ENCODE measurements at regions not wholly inside any gene's neighbourhood (a gene's known extent, or its start where the extent isn't known, plus 50 kb on each side); places are given as distances from the start of the nearest gene placed in this dataset.
"Not testable (repeated sequence)": the region's sequence is repeated elsewhere in the genome, so short reads cannot be mapped to it uniquely, and the experiment has no call there.

DNA sequence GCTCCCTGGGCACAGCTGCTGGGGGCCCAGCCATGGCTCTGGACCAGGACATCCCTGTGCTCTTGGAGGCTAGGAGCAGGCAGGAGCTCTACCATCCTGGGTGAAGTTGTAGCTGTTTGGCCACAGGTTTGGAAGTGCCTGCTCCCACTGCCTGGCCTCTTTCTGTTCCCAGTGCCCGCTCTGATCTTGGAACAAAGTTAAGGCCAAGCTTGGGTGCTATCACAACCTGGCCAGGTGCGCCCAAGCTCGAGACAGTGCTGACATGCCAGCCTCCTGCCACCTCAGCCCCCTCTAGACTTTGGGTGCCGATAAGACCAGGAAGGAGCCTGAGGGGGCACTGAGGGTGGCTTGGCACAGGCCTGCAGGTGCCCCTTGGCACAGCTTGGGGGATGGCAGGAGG, 686.1 kb upstream of the AADAT start:
- DNase-seq: no peak

DNA sequence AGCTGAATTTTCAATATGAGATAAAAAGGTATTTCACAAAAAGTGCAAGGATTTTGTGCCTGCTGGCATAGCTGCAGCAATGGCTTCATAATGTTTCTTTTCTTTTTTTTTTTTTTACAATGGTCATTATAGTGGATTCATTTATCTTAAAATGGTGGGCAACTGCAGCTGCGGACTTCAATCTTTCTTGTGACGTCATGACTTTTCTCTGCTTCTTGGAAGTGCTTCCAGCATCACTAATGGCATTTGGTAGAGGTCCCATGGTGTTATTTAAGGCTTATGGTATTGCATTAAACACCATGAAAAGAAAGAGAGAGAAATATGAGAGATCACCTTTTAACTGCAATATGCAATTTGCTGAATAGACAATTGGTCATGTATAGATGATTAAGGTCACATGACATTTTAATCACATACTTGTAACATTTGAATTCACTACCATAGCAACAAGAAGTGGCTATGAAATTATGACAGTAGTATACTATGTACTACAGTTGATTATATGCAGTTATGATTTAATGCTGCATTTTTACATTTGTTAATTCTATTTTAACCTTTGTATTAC, 684.0 kb upstream of the AADAT start:
- DNase-seq: no peak

DNA sequence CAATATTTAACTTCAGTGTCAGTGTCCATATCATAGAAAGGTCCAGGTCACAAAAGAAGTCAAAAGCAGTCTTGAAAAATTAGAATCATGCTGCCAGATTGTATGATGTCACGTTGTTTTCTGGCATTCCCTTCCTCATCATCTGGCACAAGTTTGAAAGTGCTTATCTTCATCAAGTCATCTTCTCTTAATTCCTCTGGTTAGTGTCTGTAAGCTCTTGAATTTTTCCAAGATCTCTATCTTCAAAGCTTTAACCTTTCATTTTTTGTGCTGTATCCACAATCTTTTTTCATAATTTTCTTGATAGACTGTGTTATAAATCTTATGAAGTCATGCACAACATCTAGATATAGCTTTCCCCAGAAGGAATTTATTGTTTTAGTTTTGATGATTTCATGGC, 682.7 kb upstream of the AADAT start:
- no peak for DNase-seq

DNA sequence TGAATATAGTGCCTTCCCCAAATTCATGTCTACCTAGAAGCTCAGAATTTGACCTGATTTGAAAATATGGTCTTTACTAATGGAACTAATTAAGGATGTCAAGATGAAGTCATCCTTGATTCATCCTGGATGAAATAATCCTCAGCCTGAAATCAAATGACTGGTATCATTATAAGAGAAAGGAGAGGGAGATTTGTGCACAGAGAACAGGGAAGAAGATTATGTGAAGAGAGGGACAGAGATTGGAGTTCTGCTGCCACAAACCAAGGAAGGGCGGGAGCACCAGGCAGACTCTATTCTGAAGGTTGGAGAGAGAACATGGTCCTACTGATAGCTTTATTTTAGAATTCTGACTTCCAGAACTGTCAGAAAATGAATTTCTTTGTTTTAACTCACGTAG, 680.9 kb upstream of the AADAT start:
- no peak for DNase-seq

DNA sequence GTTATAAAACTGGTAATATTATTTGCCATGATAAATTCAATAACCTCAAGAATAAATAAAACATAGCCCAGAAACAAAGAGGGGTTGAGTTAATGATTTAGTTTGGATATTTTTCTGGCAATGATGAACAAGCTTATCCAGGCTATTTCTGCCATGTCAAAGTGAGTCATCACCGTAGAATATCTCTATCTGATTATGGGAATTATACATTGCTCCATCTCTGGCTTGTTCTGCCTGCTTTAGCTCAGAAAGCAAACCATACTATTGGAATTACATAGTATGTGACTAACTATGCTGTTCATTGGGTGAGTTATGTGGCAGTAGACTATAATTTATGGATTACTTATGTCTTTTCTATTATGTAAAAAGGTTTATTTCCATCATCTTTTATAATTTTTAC, 680.1 kb upstream of the AADAT start:
- no peak for DNase-seq

DNA sequence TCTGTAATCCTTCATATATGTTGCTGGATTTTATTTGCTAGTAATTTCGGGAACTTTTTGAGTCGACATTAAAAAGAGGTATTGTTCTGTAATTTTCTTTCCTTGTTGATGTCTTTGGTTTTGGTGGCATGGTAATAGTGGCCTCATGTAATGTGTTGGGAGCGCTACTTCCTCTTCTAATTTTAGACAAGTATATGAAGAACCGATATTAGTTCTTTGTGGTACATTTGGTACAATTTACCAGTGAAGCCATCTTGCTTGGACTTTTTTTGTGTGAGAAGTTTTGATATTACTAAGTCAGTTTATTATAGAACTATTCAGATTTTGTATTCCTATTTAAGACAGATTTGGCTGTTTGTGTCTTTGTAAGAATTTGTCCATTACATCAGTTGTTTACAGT, 669.2 kb upstream of the AADAT start:
- DNase-seq: no peak

DNA sequence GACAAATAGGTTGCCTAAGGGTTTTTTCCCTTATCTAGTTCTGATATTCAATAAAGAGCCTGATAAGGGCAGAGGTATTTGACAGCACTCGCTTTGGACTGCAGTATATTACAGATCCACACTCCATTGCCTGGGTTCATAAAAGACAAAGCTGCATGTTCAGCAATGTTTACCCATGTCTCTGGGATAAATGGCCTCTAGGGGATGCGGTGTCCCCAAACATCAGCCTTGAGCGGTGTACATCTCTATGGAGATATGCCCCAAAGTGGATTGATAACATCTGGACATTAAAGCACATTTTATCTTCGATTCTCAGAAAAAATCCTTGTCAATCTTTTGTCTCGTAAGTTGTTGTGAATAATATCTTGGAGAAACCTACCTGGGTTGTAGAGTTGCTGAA, 660.8 kb upstream of the AADAT start:
- no peak for DNase-seq

DNA sequence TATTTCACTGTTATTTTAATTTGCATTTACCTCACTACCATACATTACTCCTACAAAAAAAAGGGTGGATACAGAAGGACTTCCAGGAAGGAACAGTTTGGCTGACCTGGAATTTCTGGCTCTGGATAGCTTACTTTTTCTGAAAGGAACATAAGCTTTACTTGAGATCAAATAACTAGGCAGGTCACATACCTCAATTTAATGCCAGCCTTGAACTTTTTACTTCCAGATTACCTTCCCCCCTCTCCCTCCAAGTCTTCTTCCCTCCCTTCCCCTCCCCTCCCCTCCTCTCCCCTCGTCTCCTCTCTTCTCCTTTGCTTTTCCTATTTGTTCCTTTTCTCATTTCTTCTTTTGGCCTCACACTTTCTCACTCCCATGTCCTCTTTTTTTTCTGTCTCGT, 659.2 kb upstream of the AADAT start:
- DNase-seq: no peak

DNA sequence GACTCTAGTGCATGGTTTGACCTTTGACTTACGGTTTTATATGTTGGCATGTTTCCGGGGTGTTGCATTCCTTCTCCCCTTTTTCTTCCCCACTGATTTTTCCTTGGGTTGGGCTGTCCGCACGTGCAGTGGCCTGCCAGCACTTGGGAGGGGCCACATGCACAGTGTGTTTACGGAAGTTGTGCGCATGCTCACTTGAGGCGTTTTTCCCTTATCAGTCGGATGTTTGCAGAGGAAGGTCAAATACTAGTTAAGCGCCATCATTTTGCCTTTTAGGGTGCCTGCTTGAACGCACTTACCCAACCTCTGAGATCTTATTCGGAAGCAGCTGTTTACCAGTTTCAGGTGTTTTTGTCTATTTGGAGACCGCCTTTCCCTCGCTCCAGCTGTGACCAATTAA, 653.9 kb upstream of the AADAT start:
- no peak for DNase-seq

DNA sequence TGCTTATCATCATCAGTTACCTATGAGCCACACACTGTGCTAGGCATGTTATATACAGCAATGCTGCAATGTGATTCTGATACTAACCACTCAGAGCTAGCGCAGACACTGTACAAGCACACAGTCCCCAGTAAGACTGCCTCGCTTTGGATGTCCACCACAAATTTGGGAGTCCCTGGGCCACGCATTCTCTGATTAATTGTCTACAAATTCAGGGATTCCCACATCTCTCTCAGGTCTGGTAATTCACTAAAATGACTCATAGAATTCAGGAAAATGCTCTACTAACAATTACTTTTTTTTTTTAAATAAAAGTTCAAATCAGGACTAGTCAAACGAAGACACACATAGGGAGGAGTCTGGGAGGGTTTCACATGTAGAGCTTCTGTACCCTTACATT, 652.1 kb upstream of the AADAT start:
- no peak for DNase-seq

DNA sequence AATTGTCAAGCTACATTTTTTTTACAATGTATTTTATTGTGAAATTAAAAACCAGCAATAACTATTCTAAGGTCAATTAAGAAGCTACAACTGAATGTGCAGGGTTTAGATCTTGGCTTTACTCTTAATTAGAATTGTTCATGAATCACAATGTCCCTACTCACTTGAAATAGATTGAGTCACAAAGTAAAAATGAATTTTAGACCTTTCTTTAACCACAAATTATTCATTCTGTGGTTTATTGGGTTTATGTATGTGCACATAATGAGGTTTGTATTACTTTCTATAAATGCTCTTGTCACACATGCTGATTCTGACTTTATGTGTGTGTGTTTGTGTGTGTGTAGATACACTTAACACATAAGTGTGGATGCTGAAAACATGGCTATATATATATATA, 647.0 kb upstream of the AADAT start:
- no peak for DNase-seq

DNA sequence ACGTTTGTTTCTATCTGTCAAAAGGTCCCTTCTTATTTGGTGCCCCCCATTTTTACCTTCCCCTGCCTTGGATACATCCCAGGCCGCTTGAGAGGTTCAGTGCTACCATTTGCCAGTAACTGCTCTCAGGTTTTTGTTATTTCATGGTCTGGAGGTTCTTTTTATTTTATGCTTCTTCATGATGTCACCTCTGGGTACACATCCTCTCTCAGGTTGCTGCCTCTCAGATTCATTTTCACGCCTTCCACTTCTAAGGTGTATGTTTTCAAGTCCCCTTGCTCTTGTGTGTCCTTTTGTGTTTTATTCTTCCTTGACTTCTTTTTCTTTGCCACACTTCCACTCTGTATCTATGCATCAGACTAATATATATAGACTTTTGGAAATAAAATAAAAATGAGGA, 640.1 kb upstream of the AADAT start:
- no peak for DNase-seq

DNA sequence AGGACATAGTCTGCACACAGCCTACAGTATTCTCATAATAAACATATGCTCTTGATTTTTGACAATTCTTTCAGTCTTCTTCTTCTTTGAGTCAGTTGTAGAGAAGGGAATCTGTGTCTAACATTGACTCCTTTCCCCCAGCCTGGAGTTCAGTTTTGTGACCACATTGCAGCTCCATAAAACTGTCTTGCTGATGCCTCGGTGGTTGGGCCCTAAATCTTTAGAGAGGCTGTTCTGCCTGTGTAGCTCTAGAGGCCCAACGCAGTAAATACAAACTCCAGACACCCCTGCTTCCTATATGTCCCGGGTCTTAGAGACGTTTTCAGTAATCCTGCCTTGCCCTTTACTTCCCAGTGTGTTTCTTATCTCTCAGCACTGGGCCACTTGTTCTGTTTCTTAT, 639.5 kb upstream of the AADAT start:
- no peak for DNase-seq

DNA sequence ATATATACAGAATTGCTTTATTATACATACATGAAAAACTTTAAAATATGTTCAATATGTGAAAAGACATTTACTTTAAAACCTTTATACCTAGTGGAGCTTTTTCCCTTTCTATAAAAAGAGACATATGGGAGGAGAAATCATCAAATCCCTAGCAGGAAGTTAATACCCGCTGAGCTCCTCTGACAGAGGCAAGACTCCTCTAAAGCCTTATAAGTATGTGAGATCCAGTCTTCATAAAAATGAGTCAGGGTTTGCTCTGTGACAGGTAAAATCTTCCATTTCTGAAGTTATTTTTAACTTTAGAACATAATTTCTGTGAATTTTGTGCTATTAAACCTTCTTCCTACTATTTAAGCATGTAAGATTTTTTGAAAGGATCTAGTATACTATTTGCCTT, 634.4 kb upstream of the AADAT start:
- DNase-seq: no peak

DNA sequence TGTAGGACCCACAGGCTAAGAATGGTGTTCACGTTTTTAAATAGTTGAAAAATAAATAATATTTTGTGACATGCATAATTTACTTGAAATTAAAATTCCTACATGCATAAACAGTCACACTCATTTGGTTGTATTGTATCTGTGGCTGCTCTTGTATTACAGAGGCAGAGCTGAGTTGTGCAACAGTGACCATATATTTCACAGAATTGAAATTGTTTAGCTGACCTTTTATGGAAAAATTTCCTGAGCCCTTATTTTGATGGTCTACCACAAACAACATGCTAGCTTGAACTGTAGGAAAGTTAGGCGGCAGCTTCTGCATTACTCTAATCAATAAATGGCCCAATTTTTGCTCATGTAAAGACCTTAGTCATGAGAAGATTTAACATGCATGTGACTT, 633.4 kb upstream of the AADAT start:
- DNase-seq: no peak

DNA sequence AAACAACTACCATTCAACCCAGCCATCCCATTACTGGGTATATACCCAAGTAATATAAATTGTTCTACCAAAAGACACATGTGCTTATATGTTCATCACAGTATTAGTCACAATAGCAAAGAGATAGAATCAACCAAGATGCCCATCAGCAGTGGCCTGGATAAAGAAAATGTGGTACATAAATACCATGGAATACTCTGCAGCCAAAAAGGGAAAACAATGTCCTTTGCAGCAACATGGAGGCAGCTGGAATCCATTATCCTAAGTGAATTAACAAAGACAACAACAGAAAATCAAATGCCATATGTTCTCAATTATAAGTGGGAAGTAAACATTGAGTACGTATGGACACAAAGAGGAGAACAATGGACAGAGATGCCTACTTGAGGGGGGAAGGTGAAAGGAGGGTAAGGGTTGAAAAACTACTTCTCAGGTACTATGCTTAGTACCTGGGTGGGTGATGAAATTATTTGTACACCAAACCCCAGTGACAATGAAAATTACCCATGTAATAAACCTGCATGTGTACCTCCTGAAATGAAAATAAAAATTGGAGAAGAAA, 632.1 kb upstream of the AADAT start:
- no peak for DNase-seq

DNA sequence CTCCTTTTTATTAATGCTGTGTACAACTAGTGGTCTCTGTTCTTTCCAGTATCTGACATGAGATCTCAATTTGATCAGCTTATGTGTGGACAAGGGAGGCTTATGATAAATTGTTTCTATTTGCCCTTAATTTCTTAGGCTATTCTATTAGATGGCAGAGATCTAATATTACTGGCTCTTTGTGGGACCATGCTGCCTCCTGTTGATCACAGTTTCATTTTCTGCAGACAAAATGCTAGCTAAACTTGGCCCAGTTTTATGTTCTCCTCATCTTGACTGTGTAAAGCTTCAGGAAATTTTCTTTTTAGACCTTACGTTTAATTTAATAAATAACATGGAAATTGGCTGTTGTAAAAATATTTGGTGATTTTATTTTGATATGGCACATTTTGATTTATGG, 627.1 kb upstream of the AADAT start:
- no peak for DNase-seq

DNA sequence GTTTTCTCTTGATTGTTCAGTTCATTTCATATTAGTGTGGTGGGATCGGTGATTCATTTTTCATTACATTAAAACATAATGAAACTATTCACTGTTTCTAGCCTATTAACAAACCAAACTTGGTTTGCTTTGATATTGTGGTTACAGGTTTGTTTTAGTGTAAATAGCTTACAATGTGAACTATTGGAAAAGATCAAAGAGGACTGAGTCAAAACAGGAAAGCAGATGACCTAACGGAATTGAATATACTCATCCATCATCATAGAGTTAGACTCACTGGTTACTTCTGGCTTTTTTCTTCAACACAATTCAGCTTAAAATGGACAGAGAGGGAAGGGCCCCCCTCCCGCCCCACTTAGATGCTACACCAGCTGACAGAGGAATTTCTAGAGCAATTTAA, 616.2 kb upstream of the AADAT start:
- no peak for DNase-seq

DNA sequence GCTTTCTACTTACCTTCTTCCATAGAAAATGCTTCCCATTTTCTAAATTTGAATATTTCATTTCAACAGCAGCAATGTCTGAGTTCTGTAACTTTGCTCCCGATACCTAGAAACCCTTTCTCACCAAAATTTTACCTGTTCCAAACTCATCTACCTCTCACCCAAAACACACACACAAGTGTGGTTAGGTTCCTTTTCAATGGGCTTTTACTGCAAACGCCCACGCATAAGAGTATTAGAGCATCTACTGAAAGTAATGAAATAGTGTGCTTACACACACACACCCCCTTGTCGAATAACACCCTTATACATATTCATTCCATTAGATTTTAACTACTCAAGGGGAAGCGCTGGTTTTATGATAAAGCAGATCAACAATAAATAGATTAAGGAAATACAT, 610.3 kb upstream of the AADAT start:
- DNase-seq: no peak

DNA sequence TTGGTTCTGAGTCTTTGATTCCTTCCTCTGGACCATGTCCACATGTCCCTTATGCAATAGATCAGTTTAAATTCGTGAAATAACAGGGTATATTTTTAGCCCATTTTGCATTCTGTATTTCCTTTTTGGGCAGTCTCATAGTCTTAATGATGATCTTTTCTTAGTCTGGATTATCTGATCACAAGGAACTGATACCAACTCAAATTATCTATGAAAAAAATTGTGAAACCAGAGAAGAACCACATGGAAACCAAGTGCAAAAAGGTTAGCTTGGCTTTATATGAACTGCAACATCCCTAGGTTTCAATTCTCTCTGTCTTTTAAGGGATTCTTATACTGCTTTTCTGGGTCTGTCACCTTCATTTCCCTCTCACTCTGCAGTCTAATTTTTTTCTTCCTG, 608.6 kb upstream of the AADAT start:
- DNase-seq: no peak

DNA sequence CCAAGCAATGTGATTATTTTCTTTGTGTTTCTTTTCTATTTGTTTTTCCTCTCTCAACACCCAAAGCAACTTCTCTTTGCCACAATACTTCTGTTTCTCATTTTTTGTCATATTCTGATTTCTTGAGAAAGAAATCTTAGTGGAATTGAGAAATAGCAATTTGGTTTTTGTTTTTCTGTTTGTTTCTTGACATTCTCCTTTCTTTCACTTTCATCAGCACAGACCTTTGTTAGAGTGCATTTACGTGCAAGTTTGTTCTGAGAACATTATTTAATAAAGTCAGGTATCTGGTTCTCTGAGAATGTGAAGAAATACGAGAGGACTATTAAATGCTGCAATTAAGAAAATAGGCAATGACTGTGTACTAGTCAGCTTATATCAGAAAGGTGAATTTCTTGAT, 608.1 kb upstream of the AADAT start:
- no peak for DNase-seq

DNA sequence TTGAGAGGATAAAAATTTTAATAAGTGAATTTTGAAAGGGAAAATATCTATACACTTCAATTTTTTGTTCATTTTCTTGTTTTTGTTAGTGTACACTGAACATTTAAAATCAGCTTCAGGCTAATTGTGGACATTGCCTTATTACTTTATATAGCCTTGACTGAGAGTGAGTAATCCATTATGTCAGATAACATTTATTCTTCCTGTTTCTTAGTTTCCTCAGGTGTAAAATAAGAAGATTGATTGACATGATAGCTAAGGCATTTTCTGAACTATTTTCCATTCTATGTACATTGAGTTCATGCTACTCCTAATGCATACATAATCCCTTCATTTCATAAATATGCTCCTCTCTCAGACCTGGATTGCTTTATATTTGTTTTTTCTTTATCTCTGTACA, 607.3 kb upstream of the AADAT start:
- DNase-seq: no peak

DNA sequence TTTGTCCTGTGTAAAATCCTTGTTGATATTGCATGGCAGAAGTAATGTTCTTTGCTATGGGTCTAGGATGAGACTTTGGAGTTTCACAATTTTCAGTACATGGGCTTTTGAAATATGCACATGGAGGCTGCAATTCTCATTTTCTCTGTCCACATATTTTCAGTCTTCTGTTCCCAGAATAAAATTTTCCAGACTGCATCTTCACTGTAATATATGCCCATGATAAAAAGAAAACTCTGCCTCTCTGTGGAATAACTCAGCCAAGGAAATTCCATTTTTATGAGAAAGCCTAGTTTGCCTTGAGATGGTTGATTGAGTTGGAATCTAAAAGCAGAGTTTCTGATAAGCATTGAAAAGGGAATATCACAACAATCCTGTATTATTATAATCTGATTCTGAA, 601.4 kb upstream of the AADAT start:
- DNase-seq: no peak

DNA sequence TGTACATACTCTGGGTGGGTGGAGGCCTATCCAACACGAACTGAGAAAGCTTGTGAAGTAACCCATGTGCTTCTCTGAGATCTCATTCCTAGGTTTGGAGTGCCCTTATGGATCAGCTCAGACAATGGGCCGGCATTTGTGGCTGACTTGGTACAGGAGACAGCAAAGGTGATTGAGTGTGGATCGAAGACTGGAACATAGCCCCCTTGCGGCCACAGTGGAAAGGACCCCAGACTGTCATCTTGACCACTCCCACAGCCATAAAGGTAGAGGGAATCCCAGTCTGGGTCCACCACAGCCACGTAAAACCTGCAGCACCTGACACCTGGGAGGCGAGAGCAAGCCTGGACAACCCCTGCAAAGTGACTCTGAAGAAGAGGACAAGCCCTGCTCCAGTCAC, 598.0 kb upstream of the AADAT start:
- no peak for DNase-seq

DNA sequence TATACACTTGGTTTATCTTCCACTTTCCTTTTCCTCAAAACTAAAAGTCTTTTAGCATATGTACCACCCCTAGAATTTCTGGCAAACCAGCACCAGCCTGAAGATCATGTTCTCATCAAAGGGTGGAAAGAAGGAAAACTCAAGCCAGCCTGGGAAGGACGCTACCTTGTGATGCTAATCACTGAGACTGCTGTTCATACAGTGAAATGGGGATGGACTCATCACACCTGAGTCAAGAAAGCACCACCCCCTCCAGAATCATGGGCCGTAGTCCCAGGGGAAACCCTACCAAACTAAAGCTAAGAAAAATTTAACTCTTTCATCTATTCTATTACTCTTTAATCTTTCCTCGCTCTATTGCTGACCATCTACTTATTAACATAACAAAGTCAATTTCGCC, 595.9 kb upstream of the AADAT start:
- not testable (repeated sequence) for DNase-seq

Measured in NCI-H187 (cell line).